ENCODE measurements at regions not wholly inside any gene's neighbourhood (a gene's known extent, or its start where the extent isn't known, plus 50 kb on each side); places are given as distances from the start of the nearest gene placed in this dataset.

- Histone ChIP-seq H3K27me3 (ENCODE audit: control insufficient read depth, insufficient read depth, low read length) (no peaks in the 10 kb centered on the region), H3K4me1 (ENCODE audit: control insufficient read depth, insufficient read depth, low read length) (no peaks in the 10 kb centered on the region), H3K27ac (ENCODE audit: low read length) (no peak overlapping the region), H3K36me3 (ENCODE audit: control insufficient read depth, insufficient read depth, low read length) (no peaks in the 10 kb centered on the region), H3K4me3 (ENCODE audit: low read length) (no peak overlapping the region), H3K9me3 (ENCODE audit: control insufficient read depth, insufficient read depth, low read length) (no peaks in the 10 kb centered on the region)
- H3K27me3 Mint-ChIP-seq (ENCODE audit: low read depth in 2 of 2) = no peaks in the 10 kb centered on the region
- 87% methylated on average over 12 of the region's 12 CpGs for WGBS (ENCODE audit: insufficient coverage)
- DNase-seq (no peak), ATAC-seq (no peak)
- no peaks in the 10 kb centered on the region for H3K4me1 Mint-ChIP-seq
- no peaks in the 10 kb centered on the region for H3K9me3 Mint-ChIP-seq
- H3K27ac Mint-ChIP-seq = no peak overlapping the region
- no peak for TF ChIP-seq CTCF (IDR thresholded peaks at IDR 0.05)
- intact Hi-C loops (cut with micrococcal nuclease) = no loop called here
- no peaks in the 10 kb centered on the region for H3K36me3 Mint-ChIP-seq
- no peak overlapping the region for H3K4me3 Mint-ChIP-seq
Measured at GRCh38 chr10:42998481-42999384, 78.1 kb upstream of the RET start.

- H3K4me1 Mint-ChIP-seq = no peaks in the 10 kb centered on the region
- H3K36me3 Mint-ChIP-seq = no peaks in the 10 kb centered on the region
- no peak overlapping the region for H3K4me3 ChIP-seq (ENCODE audit: low read length)
- TF ChIP-seq CTCF (IDR thresholded peaks at IDR 0.05) = no peak
- DNase-seq (no peak), ATAC-seq (no peak)
- no peaks in the 10 kb centered on the region for H3K27me3 Mint-ChIP-seq (ENCODE audit: low read depth in 2 of 2)
- no peaks in the 10 kb centered on the region for H3K9me3 Mint-ChIP-seq
- intact Hi-C loops (cut with micrococcal nuclease) = no loop called here
- H3K36me3 ChIP-seq (ENCODE audit: control insufficient read depth, insufficient read depth, low read length) = no peaks in the 10 kb centered on the region
- no peaks in the 10 kb centered on the region for H3K9me3 ChIP-seq (ENCODE audit: control insufficient read depth, insufficient read depth, low read length)
- H3K27ac ChIP-seq (ENCODE audit: low read length) = no peak overlapping the region
- H3K27me3 ChIP-seq (ENCODE audit: control insufficient read depth, insufficient read depth, low read length) = no peaks in the 10 kb centered on the region
- H3K4me3 Mint-ChIP-seq = no peak overlapping the region
- WGBS (ENCODE audit: insufficient coverage) = 85% methylated on average over 8 of the region's 8 CpGs
- H3K27ac Mint-ChIP-seq = no peak overlapping the region
- no peaks in the 10 kb centered on the region for H3K4me1 ChIP-seq (ENCODE audit: control insufficient read depth, insufficient read depth, low read length)
Measured at GRCh38 chr10:42999385-43000020, 77.4 kb upstream of the RET start.

GRCh38 chr10:43000021-43000411 is 76.9 kb upstream of the RET start:
- Histone ChIP-seq H3K36me3 (ENCODE audit: control insufficient read depth, insufficient read depth, low read length) (no peaks in the 10 kb centered on the region), H3K27ac (ENCODE audit: low read length) (no peak overlapping the region), H3K27me3 (ENCODE audit: control insufficient read depth, insufficient read depth, low read length) (no peaks in the 10 kb centered on the region), H3K4me3 (ENCODE audit: low read length) (no peak overlapping the region), H3K9me3 (ENCODE audit: control insufficient read depth, insufficient read depth, low read length) (no peaks in the 10 kb centered on the region), H3K4me1 (ENCODE audit: control insufficient read depth, insufficient read depth, low read length) (no peaks in the 10 kb centered on the region)
- Mint-ChIP-seq H3K27me3 (ENCODE audit: low read depth in 2 of 2) (peaks cover 0 to under 1% of the 10 kb centered on the region in 2 donors), H3K9me3 (no peaks in the 10 kb centered on the region), H3K36me3 (no peaks in the 10 kb centered on the region), H3K27ac (no peak overlapping the region), H3K4me3 (no peak overlapping the region), H3K4me1 (no peaks in the 10 kb centered on the region)
- WGBS (ENCODE audit: insufficient coverage) = 91% methylated on average over 2 of the region's 3 CpGs
- no peak for TF ChIP-seq CTCF (IDR thresholded peaks at IDR 0.05)
- intact Hi-C loops (cut with micrococcal nuclease) = no loop called here
- DNase-seq (no peak), ATAC-seq (no peak)
